SK-N-MC (cell line): ENCODE measurements at regions not wholly inside any gene's neighbourhood (a gene's known extent, or its start where the extent isn't known, plus 50 kb on each side); places are given as distances from the start of the nearest gene placed in this dataset.

Experiments
- EZH2 ChIP-seq: fragments of 200-600 bp; sonication (generic); IDR thresholded peaks from one replicate; pipeline ENCODE4 v1.6.1; 2017; ENCODE audit warnings: antibody characterized with exemption
- POLR2AphosphoS5 ChIP-seq: IDR thresholded peaks from 2 replicates; pipeline ENCODE4 v1.6.1; 2012; ENCODE audit warnings: mild to moderate bottlenecking, low read depth, low read length, borderline replicate concordance

DNA sequence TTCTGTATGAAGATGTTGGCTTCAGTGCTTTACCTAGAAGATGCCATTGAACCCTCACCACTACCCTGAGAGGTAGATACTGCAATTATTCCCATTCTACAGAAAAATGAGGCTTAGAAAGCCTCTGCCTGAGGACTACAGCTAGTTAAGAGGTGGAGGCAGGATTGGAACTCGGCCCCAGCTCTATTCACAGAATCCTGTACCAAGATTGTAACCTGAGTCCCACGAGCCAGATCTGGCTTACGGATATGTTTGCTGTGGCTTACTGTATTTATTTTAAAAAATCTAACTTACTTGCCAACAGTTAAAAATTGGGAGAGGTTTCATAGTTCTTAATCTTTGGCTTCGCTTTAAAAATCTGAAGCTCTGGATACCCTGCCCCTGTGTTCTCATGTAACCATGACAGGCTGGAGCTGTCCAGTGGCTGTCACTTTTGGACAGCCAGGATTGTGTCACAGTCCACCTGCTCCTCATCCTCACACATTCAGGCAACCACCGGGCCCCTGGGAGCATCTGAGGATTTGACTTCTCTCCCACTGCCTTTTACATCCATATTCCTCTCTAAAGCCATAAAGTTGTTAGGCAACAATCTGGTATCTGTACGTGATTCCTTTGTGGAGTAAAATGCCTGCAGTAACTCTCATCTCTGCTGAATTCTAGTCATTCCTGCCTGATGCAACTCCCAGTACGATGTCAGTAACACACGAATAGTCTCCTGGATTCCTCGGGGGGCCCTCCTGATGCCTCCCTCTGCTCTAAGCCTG lies 160.8 kb upstream of the SERP2 start:
- TF ChIP-seq POLR2AphosphoS5 (no peak), EZH2 (no peak)
